Neuronal stem cell (in vitro differentiated cells): ENCODE measurements at regions not wholly inside any gene's neighbourhood (a gene's known extent, or its start where the extent isn't known, plus 50 kb on each side); places are given as distances from the start of the nearest gene placed in this dataset.

Experiments
- DNase-seq: peaks from one replicate; pipeline ENCODE4 v3.0.0-alpha.2; 2013; ENCODE audit warnings: low spot score
- H2AFZ ChIP-seq: one replicate; pipeline ENCODE4 v1.6.1; 2013; ENCODE audit warnings: mild to moderate bottlenecking, low read length, inconsistent platforms
- H2AK5ac ChIP-seq: 2 replicates; pipeline ENCODE4 v1.6.1; 2013; ENCODE audit warnings: low read depth, mild to moderate bottlenecking, inconsistent platforms, low read length, moderate library complexity, mixed read lengths
- H2BK120ac ChIP-seq: 2 replicates; pipeline ENCODE4 v1.6.1; 2013; ENCODE audit warnings: low read depth, mild to moderate bottlenecking, inconsistent platforms, low read length, moderate library complexity, mixed read lengths
- H2BK12ac ChIP-seq: one replicate; pipeline ENCODE4 v1.6.1; 2013; ENCODE audit warnings: low read length, inconsistent platforms
- H2BK15ac ChIP-seq: 2 replicates; pipeline ENCODE4 v1.6.1; 2013; ENCODE audit warnings: mild to moderate bottlenecking, low read length, inconsistent platforms, mixed read lengths
- H2BK5ac ChIP-seq: one replicate; pipeline ENCODE4 v1.6.1; 2013; ENCODE audit warnings: inconsistent platforms, mild to moderate bottlenecking, low read length, moderate library complexity
- H3K14ac ChIP-seq: one replicate; pipeline ENCODE4 v1.6.1; 2013; ENCODE audit warnings: low read length, inconsistent platforms
- H3K18ac ChIP-seq: 2 replicates; pipeline ENCODE4 v1.6.1; 2013; ENCODE audit warnings: low read length, inconsistent platforms
- H3K23ac ChIP-seq: 2 replicates; pipeline ENCODE4 v1.6.1; 2013; ENCODE audit warnings: low read depth, mild to moderate bottlenecking, mixed read lengths, low read length, inconsistent platforms; ENCODE audit not compliant: poor library complexity
- H3K27ac ChIP-seq: replicated peaks from 3 replicates; pipeline ENCODE4 v1.5.1; 2013; ENCODE audit warnings: low read length, inconsistent platforms
- H3K27me3 ChIP-seq, 3 experiments: 2 replicates each; pipeline ENCODE4 v1.6.1; 2013; ENCODE audit warnings: low read length in 3 of 3, mild to moderate bottlenecking in 2 of 3, inconsistent platforms in 1 of 3, low read depth in 1 of 3, mixed read lengths in 1 of 3, moderate library complexity in 1 of 3; ENCODE audit not compliant: control insufficient read depth in 3 of 3, insufficient read depth in 3 of 3
- H3K36me3 ChIP-seq, 2 donors: replicated peaks in 1 of 2; 2 replicates each; pipeline ENCODE4 v1.6.1; 2013; ENCODE audit warnings: low read length in 2 of 2; ENCODE audit not compliant: control insufficient read depth in 2 of 2, insufficient read depth in 2 of 2
- H3K4ac ChIP-seq: 2 replicates; pipeline ENCODE4 v1.6.1; 2013; ENCODE audit warnings: inconsistent platforms, mild to moderate bottlenecking, low read length, moderate library complexity
- H3K4me1 ChIP-seq, 2 donors: 1 replicate in 1 of 2; 2 replicates in 1 of 2; pipeline ENCODE4 v1.6.1; 2013; ENCODE audit warnings: low read length in 2 of 2, low read depth in 1 of 2; ENCODE audit not compliant: control insufficient read depth in 2 of 2, insufficient read depth in 1 of 2
- H3K4me2 ChIP-seq: one replicate; pipeline ENCODE4 v1.6.1; 2013; ENCODE audit warnings: mild to moderate bottlenecking, low read length, inconsistent platforms; ENCODE audit not compliant: insufficient read depth, poor library complexity, severe bottlenecking
- H3K4me3 ChIP-seq, 2 donors: 2 replicates each; pipeline ENCODE4 v1.5.1; 2013; ENCODE audit warnings: low read length in 2 of 2, mild to moderate bottlenecking in 2 of 2, inconsistent platforms in 1 of 2, moderate library complexity in 1 of 2
- H3K79me1 ChIP-seq: one replicate; pipeline ENCODE4 v1.6.1; 2013; ENCODE audit warnings: low read depth, mild to moderate bottlenecking, inconsistent platforms, low read length, moderate library complexity
- H3K9ac ChIP-seq: one replicate; pipeline ENCODE4 v1.6.1; 2013; ENCODE audit warnings: mild to moderate bottlenecking, low read depth, low read length, inconsistent platforms; ENCODE audit not compliant: poor library complexity
- H3K9me3 ChIP-seq, 2 donors: replicated peaks in 1 of 2; 2 replicates each; pipeline versions ENCODE3 to v1.6.1; 2013; ENCODE audit warnings: low read length in 2 of 2, mild to moderate bottlenecking in 2 of 2, inconsistent platforms in 1 of 2, low read depth in 1 of 2, mixed read lengths in 1 of 2, moderate library complexity in 1 of 2; ENCODE audit not compliant: control insufficient read depth in 2 of 2, insufficient read depth in 1 of 2
- H4K8ac ChIP-seq: one replicate; pipeline ENCODE4 v1.6.1; 2013; ENCODE audit warnings: low read depth, mild to moderate bottlenecking, inconsistent platforms, low read length, moderate library complexity
- H4K91ac ChIP-seq: one replicate; pipeline ENCODE4 v1.6.1; 2013; ENCODE audit warnings: low read length, low read depth, mild to moderate bottlenecking, inconsistent platforms; ENCODE audit not compliant: poor library complexity
- WGBS, 2 donors: extraction: QIAGEN DNeasy Blood & Tissue Kit; methylation state at CpG; one replicate each; pipeline ENCODE4 v1.1.7; 2013; ENCODE audit warnings: missing lambda C conversion rate in 2 of 2, mixed read lengths in 1 of 2; ENCODE audit not compliant: insufficient read length in 2 of 2, insufficient replicate concordance in 1 of 2; ENCODE audit errors: extremely low coverage in 2 of 2; 5-methylcytosine and 5-hydroxymethylcytosine counted together

GRCh38 chr12:86929962-86930361 is 673.8 kb upstream of the MGAT4C start:
- Histone ChIP-seq H3K36me3 (no peaks in the 10 kb centered on the region), H2BK5ac (no peak overlapping the region), H3K27me3 (no peaks in the 10 kb centered on the region), H2AK5ac (no peak overlapping the region), H3K23ac (no peak overlapping the region), H4K8ac (no peak overlapping the region), H3K4me1 (no peaks in the 10 kb centered on the region), H4K91ac (no peak overlapping the region), H2AFZ (no peak overlapping the region), H3K9ac (no peak overlapping the region), H3K79me1 (no peaks in the 10 kb centered on the region), H2BK15ac (no peak overlapping the region), H3K4me3 (no peak overlapping the region), H2BK120ac (no peak overlapping the region), H3K9me3 (no peaks in the 10 kb centered on the region), H3K18ac (no peak overlapping the region), H3K14ac (no peak overlapping the region), H3K27ac (no peak overlapping the region), H2BK12ac (no peak overlapping the region), H3K4ac (no peak overlapping the region), H3K4me2 (no peak overlapping the region)
- no CpG with 5 or more reads among the region's 2 CpGs for WGBS, 2 donors
- no peak for DNase-seq

GRCh38 chr12:86917121-86917520 is 660.9 kb upstream of the MGAT4C start:
- DNase-seq = no peak
- no CpG with 5 or more reads among the region's 1 CpG for WGBS, 2 donors

GRCh38 chr12:86914721-86915120 is 658.5 kb upstream of the MGAT4C start:
- Histone ChIP-seq H2AFZ (no peak overlapping the region), H4K91ac (no peak overlapping the region), H3K4me3 (no peak overlapping the region), H3K14ac (no peak overlapping the region), H2BK12ac (no peak overlapping the region), H3K36me3 (no peaks in the 10 kb centered on the region), H3K27ac (no peak overlapping the region), H3K18ac (no peak overlapping the region), H3K9ac (no peak overlapping the region), H3K79me1 (no peaks in the 10 kb centered on the region), H2AK5ac (no peak overlapping the region), H2BK5ac (no peak overlapping the region), H3K27me3 (no peaks in the 10 kb centered on the region), H4K8ac (no peak overlapping the region), H2BK120ac (no peak overlapping the region), H3K23ac (no peak overlapping the region), H3K4me1 (no peaks in the 10 kb centered on the region), H3K9me3 (no peaks in the 10 kb centered on the region), H3K4me2 (no peak overlapping the region), H2BK15ac (no peak overlapping the region), H3K4ac (no peak overlapping the region)
- DNase-seq = peak; percentile 23

More at GRCh38 chr12:86917121-86917520, 660.9 kb upstream of the MGAT4C start:
- Histone ChIP-seq H3K27me3 (no peaks in the 10 kb centered on the region), H4K8ac (no peak overlapping the region), H2BK5ac (no peak overlapping the region), H2AFZ (no peak overlapping the region), H3K4me2 (no peak overlapping the region), H3K9me3 (no peaks in the 10 kb centered on the region), H3K23ac (no peak overlapping the region), H2BK120ac (no peak overlapping the region), H3K4me1 (no peaks in the 10 kb centered on the region), H3K79me1 (no peaks in the 10 kb centered on the region), H3K4ac (no peak overlapping the region), H3K27ac (no peak overlapping the region), H3K18ac (no peak overlapping the region), H3K4me3 (no peak overlapping the region), H3K14ac (no peak overlapping the region), H4K91ac (no peak overlapping the region), H2BK12ac (no peak overlapping the region), H3K9ac (no peak overlapping the region), H3K36me3 (no peaks in the 10 kb centered on the region), H2AK5ac (no peak overlapping the region), H2BK15ac (no peak overlapping the region)

- Histone ChIP-seq H2BK15ac (no peak overlapping the region), H3K9ac (no peak overlapping the region), H3K4me2 (no peak overlapping the region), H3K9me3 (no peaks in the 10 kb centered on the region), H2AFZ (no peak overlapping the region), H4K8ac (no peak overlapping the region), H3K79me1 (no peaks in the 10 kb centered on the region), H2BK120ac (no peak overlapping the region), H3K27me3 (no peaks in the 10 kb centered on the region), H3K4me3 (no peak overlapping the region), H3K14ac (no peak overlapping the region), H4K91ac (no peak overlapping the region), H3K27ac (no peak overlapping the region), H3K4ac (no peak overlapping the region), H3K18ac (no peak overlapping the region), H3K23ac (no peak overlapping the region), H3K4me1 (no peaks in the 10 kb centered on the region), H3K36me3 (no peaks in the 10 kb centered on the region), H2AK5ac (no peak overlapping the region), H2BK5ac (no peak overlapping the region), H2BK12ac (no peak overlapping the region)
- no CpG with 5 or more reads among the region's 3 CpGs for WGBS, 2 donors
- DNase-seq = no peak
Measured at GRCh38 chr12:86911973-86912372, 655.8 kb upstream of the MGAT4C start.
